Sigmoid colon (tissue), 6 donors: ENCODE measurements at regions not wholly inside any gene's neighbourhood (a gene's known extent, or its start where the extent isn't known, plus 50 kb on each side); places are given as distances from the start of the nearest gene placed in this dataset.

Experiments
- DNase-seq: peaks from one replicate; pipeline ENCODE4 v3.0.0-alpha.2; 2019
- H3K27ac ChIP-seq, 4 donors: fragments of 200-600 bp; sonication (generic); one replicate each; pipeline ENCODE4 v1.5.1; 2016 to 2019; ENCODE audit warnings: mild to moderate bottlenecking in 1 of 4
- H3K27me3 ChIP-seq, 3 donors: fragments of 200-600 bp; sonication (generic); one replicate each; pipeline ENCODE4 v1.5.1; 2019; ENCODE audit warnings: mild to moderate bottlenecking in 1 of 3
- H3K36me3 ChIP-seq, 4 donors: fragments of 200-600 bp; sonication (generic); one replicate each; pipeline ENCODE4 v1.5.1; 2016 to 2019
- H3K4me1 ChIP-seq, 4 donors: fragments of 200-600 bp; sonication (generic); one replicate each; pipeline ENCODE4 v1.5.1; 2017 to 2019
- H3K4me3 ChIP-seq, 4 donors: fragments of 200-600 bp; sonication (generic); one replicate each; pipeline ENCODE4 v1.5.1; 2017 to 2019; ENCODE audit warnings: mild to moderate bottlenecking in 2 of 4, moderate library complexity in 1 of 4
- H3K9me3 ChIP-seq, 4 donors: fragments of 200-600 bp in 3 of 4; sonication (generic) in 3 of 4; one replicate each; pipeline versions ENCODE4 v1.5.1 to v1.6.1; 2013 to 2019
- CTCF ChIP-seq, 4 experiments: fragments of 450-650 bp in 3 of 4; fragments of 200-600 bp in 1 of 4; IDR thresholded peaks; one replicate each; pipeline ENCODE4 v1.5.1; 2016 to 2019; ENCODE audit warnings: antibody characterized with exemption in 4 of 4, mild to moderate bottlenecking in 3 of 4, moderate library complexity in 2 of 4
- EP300 ChIP-seq, 4 donors: sonication (generic); formaldehyde crosslinking; IDR thresholded peaks; one replicate each; pipeline ENCODE4 v1.6.1; 2017; ENCODE audit warnings: antibody characterized with exemption in 4 of 4
- POLR2A ChIP-seq, 2 donors: fragments of 450-650 bp; IDR thresholded peaks; one replicate each; pipeline ENCODE4 v1.6.1; 2016; ENCODE audit warnings: antibody characterized with exemption in 2 of 2, mild to moderate bottlenecking in 2 of 2, moderate library complexity in 2 of 2
- POLR2AphosphoS5 ChIP-seq, 4 donors: sonication (generic); formaldehyde crosslinking; IDR thresholded peaks; one replicate each; pipeline ENCODE4 v1.6.1; 2017; ENCODE audit warnings: antibody characterized with exemption in 4 of 4
- WGBS, 2 donors: extraction: QIAGEN DNeasy Blood & Tissue Kit; methylation state at CpG; one replicate each; pipeline ENCODE4 v1.1.7; 2013; 5-methylcytosine and 5-hydroxymethylcytosine counted together
- intact Hi-C: fragments of 100-400 bp; cut with DNase I; formaldehyde crosslinking; loops from one replicate; pipeline ENCODE4 v1.15.1; 2023
- donor health status: healthy with polysubstance abuse.
- donor health status: healthy.

GRCh38 chr15:77846986-77847385 lies 214.3 kb upstream of the LINGO1 start:
- no peaks in the 10 kb centered on the region for H3K36me3 ChIP-seq
- H3K27ac ChIP-seq, result no peak overlapping the region
- WGBS, 2 donors, result 75 to 85% methylated on average over 2 of the region's 2 CpGs
- peaks cover 0 to 27% (median 0%) of the 10 kb centered on the region in 3 donors for H3K27me3 ChIP-seq
- TF ChIP-seq EP300 (IDR thresholded peaks at IDR 0.05), result no peak
- no peak for TF ChIP-seq POLR2A (IDR thresholded peaks at IDR 0.05)
- no peak for TF ChIP-seq CTCF (IDR thresholded peaks at IDR 0.05)
- no peak for TF ChIP-seq POLR2AphosphoS5 (IDR thresholded peaks at IDR 0.05)
- H3K4me3 ChIP-seq, result no peak overlapping the region
- no peaks in the 10 kb centered on the region for H3K4me1 ChIP-seq
- peaks cover 0 to 8% (median 3%) of the 10 kb centered on the region in 4 donors for H3K9me3 ChIP-seq
- no peak for DNase-seq
- intact Hi-C loops, result no loop called here

- H3K36me3 ChIP-seq, result no peaks in the 10 kb centered on the region
- no peak overlapping the region for H3K4me3 ChIP-seq
- intact Hi-C loops, result no loop called here
- TF ChIP-seq CTCF (IDR thresholded peaks at IDR 0.05) (no peak), POLR2A (IDR thresholded peaks at IDR 0.05) (no peak), EP300 (IDR thresholded peaks at IDR 0.05) (no peak), POLR2AphosphoS5 (IDR thresholded peaks at IDR 0.05) (no peak)
- peaks cover 0 to 27% (median 0%) of the 10 kb centered on the region in 3 donors for H3K27me3 ChIP-seq
- no peak overlapping the region for H3K27ac ChIP-seq
- WGBS, 2 donors, result 40 to 61% methylated on average over 2 of the region's 2 CpGs
- no peaks in the 10 kb centered on the region for H3K4me1 ChIP-seq
- H3K9me3 ChIP-seq, result peaks cover 0 to 8% (median 3%) of the 10 kb centered on the region in 4 donors
- no peak for DNase-seq
These were observed 213.6 kb upstream of the LINGO1 start for GRCh38 chr15:77846360-77846759.

- Histone ChIP-seq H3K27ac (no peak overlapping the region), H3K4me3 (no peak overlapping the region), H3K4me1 (no peaks in the 10 kb centered on the region), H3K9me3 (peaks cover 0 to 2% (median under 1%) of the 10 kb centered on the region in 4 donors), H3K36me3 (no peaks in the 10 kb centered on the region), H3K27me3 (peaks cover 0 to 19% (median 0%) of the 10 kb centered on the region in 3 donors)
- peak; percentile 21 for DNase-seq
- 87 to 91% methylated on average over 3 of the region's 3 CpGs for WGBS, 2 donors
- TF ChIP-seq CTCF (IDR thresholded peaks at IDR 0.05), result no peak
- TF ChIP-seq POLR2AphosphoS5 (IDR thresholded peaks at IDR 0.05), result no peak
- no peak for TF ChIP-seq EP300 (IDR thresholded peaks at IDR 0.05)
- TF ChIP-seq POLR2A (IDR thresholded peaks at IDR 0.05), result no peak
- intact Hi-C loops, result no loop called here
These were observed 212.2 kb upstream of the LINGO1 start for GRCh38 chr15:77844798-77845446.

- no peak for TF ChIP-seq EP300 (IDR thresholded peaks at IDR 0.05)
- TF ChIP-seq POLR2AphosphoS5 (IDR thresholded peaks at IDR 0.05), result no peak
- TF ChIP-seq POLR2A (IDR thresholded peaks at IDR 0.05), result no peak
- no peak for TF ChIP-seq CTCF (IDR thresholded peaks at IDR 0.05)
- 43 to 66% methylated on average over 5 of the region's 5 CpGs for WGBS, 2 donors
- peaks cover 0 to 13% (median 0%) of the 10 kb centered on the region in 3 donors for H3K27me3 ChIP-seq
- no peak overlapping the region for H3K27ac ChIP-seq
- intact Hi-C loops, result no loop called here
- no peak for DNase-seq
- H3K4me3 ChIP-seq, result no peak overlapping the region
- no peaks in the 10 kb centered on the region for H3K4me1 ChIP-seq
- H3K9me3 ChIP-seq, result no peaks in the 10 kb centered on the region
- H3K36me3 ChIP-seq, result no peaks in the 10 kb centered on the region
These were observed 210.8 kb upstream of the LINGO1 start for GRCh38 chr15:77843546-77843945.
